Activated naive CD4-positive, alpha-beta T cell treated with anti-CD3 and anti-CD28 coated beads for 36 hours (primary cell): ENCODE measurements at regions not wholly inside any gene's neighbourhood (a gene's known extent, or its start where the extent isn't known, plus 50 kb on each side); places are given as distances from the start of the nearest gene placed in this dataset.
"Not testable (repeated sequence)": the region's sequence is repeated elsewhere in the genome, so short reads cannot be mapped to it uniquely, and the experiment has no call there.

Source experiments
- CTCF ChIA-PET: fragments of 350-600 bp; sonication (Branson Sonifier 250); formaldehyde crosslinking; loops from one replicate; lab custom pipeline; 2021; ENCODE audit warnings: antibody characterized with exemption; lab: Charles Lee
- DNase-seq: peaks from one replicate; pipeline ENCODE4 v3.0.0-alpha.2; 2020
- H3K27ac Mint-ChIP-seq: one replicate; pipeline ENCODE4 v1.8.0; 2021; ENCODE audit warnings: mild to moderate bottlenecking, mixed read lengths
- H3K27me3 Mint-ChIP-seq: one replicate; pipeline ENCODE4 v1.8.0; 2021; ENCODE audit warnings: low read depth, mixed read lengths
- H3K36me3 Mint-ChIP-seq: one replicate; pipeline ENCODE4 v1.8.0; 2021; ENCODE audit warnings: low read depth, mixed read lengths
- H3K4me1 Mint-ChIP-seq: one replicate; pipeline ENCODE4 v1.8.0; 2021; ENCODE audit warnings: low read depth, mixed read lengths
- H3K4me3 Mint-ChIP-seq: one replicate; pipeline ENCODE4 v1.8.0; 2021; ENCODE audit warnings: mild to moderate bottlenecking, moderate library complexity, mixed read lengths
- H3K9me3 Mint-ChIP-seq: one replicate; pipeline ENCODE4 v1.8.0; 2021; ENCODE audit warnings: mixed read lengths
- intact Hi-C: fragments of 100-400 bp; cut with micrococcal nuclease; formaldehyde crosslinking; loops from one replicate; pipeline ENCODE4 v1.15.1; 2023

DNA sequence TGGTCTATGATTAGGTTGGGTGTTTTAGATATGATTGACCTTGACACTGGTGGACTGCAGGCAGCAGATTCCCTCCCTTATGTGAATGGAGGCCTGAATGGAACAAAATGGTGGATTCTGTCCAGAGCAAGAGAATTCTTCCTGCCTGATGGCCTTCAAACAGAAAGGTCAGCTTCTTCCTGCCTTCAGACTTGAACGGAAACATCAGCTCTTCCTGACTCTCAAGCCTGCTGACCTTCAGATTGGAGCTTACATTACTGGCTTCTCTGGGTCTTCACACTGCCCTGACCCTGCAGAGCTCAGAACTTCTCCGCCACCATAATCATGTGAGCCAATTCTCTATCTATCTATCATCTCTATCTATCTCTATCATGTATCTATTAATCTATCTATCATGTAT lies 111.6 kb downstream of the RAMP3 start:
- no peak overlapping the region for H3K27ac Mint-ChIP-seq
- peaks cover 6% of the 10 kb centered on the region for H3K27me3 Mint-ChIP-seq
- no peaks in the 10 kb centered on the region for H3K4me1 Mint-ChIP-seq
- CTCF ChIA-PET = interaction anchor here (1.7 kb wide), 1 partner anchor 9 kb away, joined by 4 read pairs; no protein-coding TSS in a partner anchor
- no peaks in the 10 kb centered on the region for H3K36me3 Mint-ChIP-seq
- no peak overlapping the region for H3K4me3 Mint-ChIP-seq
- H3K9me3 Mint-ChIP-seq = no peaks in the 10 kb centered on the region
- intact Hi-C loops = loop anchor here (10.0 kb wide), 1 partner anchor 586 kb away; no protein-coding TSS in a partner anchor
- DNase-seq = no peak

DNA sequence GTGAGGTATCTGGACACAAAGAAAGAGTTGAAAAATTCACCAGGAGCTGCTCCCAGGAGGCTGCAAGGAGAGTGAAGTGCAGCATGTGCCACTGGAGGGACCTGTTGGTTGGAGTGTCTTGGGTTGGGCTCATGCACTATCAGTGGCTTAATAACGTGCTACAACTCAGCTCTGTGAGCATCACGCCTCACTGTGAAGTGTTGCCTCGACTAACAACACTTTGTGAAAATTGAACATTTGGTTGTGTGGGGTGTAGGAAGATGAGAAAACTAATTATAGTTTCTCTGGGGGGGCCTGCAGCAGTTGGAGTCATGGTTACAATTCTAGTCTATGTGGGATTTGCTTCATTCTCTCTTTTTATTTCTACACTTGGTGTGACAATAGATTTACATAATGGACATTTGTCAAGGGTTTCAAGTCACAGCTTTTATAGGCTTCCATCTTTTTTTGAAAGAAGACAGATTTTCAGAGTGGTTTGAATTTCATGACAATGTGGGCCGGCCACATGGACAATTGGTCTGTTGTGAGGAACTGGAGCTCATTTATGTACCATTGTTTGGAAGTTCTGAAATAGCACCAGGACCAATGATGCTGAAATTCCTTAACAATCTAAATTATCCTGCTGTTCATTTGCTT lies 121.3 kb downstream of the RAMP3 start:
- Mint-ChIP-seq H3K9me3 (no peaks in the 10 kb centered on the region), H3K36me3 (no peaks in the 10 kb centered on the region), H3K27ac (no peak overlapping the region), H3K4me3 (no peak overlapping the region), H3K4me1 (no peaks in the 10 kb centered on the region), H3K27me3 (peaks cover 10% of the 10 kb centered on the region)
- intact Hi-C loops = no loop called here
- CTCF ChIA-PET = interaction anchor here (0.6 to 0.9 kb wide), 2 partner anchors 18 to 1303 kb away, joined by 3 read pairs; no protein-coding TSS in a partner anchor
- no peak for DNase-seq

DNA sequence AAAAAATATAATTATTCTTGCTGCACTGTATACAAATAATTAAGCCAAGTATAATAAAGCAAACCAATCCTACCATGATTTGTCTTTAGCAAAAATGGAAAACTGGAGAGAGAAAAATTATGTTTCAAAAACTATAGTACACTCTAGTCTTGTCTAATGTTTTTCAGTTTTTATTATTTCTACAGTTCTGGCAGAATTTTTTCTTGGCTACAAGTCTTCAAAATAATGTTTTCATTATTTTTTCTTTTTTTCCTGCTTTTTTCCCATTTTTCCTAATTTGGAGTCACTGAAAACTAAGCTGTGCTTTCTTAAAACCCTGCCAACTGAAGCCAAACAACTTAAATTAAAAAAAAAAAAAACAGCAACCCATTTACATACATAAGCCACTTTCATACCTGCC lies 132.0 kb downstream of the RAMP3 start:
- H3K4me3 Mint-ChIP-seq, intact Hi-C loops, H3K4me1 Mint-ChIP-seq, DNase-seq, H3K27ac Mint-ChIP-seq, H3K36me3 Mint-ChIP-seq: not testable (repeated sequence)
- Mint-ChIP-seq H3K27me3 (peaks cover 13% of the 10 kb centered on the region), H3K9me3 (peaks cover 13% of the 10 kb centered on the region)
- CTCF ChIA-PET = interaction anchor here (0.6 kb wide), 1 partner anchor 37 kb away, joined by 5 read pairs; no protein-coding TSS in a partner anchor

DNA sequence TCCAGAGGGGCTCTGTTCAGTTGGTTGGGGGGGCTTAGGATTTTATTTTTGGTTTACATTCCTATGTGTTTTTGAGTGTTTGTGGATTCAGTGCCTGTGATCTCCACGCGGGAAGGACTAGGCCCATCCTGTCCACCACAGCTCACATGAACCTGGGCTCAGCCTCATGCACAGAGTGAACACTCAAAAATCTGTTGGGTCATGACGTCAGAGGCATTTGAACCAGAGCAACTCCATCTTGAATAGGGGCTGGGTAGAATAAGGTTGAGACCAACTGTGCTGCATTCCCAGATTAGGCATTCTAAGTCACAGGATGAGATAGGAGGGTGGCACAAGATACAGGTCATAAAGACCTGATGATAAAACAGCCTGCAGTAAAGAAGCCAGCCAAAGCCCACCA lies 133.3 kb downstream of the RAMP3 start:
- H3K4me3 Mint-ChIP-seq = no peak overlapping the region
- H3K4me1 Mint-ChIP-seq = no peaks in the 10 kb centered on the region
- CTCF ChIA-PET = no interaction called here
- peaks cover 13% of the 10 kb centered on the region for H3K9me3 Mint-ChIP-seq
- intact Hi-C loops = no loop called here
- H3K36me3 Mint-ChIP-seq = peaks cover 3% of the 10 kb centered on the region
- H3K27me3 Mint-ChIP-seq = peaks cover 17% of the 10 kb centered on the region
- no peak overlapping the region for H3K27ac Mint-ChIP-seq
- no peak for DNase-seq

DNA sequence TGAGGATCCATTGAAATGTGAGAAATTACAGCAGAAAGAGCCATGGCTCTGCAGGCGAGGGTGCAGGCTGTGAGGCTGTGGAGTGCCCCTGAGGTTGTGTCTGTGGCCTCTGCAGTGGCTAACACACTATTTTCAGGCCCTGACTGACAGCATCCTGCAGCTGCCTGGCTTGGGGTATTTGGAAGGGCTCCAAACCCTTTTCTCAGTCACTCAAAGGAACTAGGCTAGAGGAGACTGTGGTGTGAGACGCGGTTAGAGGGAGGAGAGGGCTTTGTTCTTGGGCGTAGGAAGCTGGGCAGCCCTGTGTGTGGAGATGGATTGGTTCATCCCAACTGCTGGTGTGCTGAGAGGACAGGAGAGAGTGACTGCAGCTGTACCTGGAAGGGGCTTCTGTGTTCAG lies 134.9 kb downstream of the RAMP3 start:
- H3K27ac Mint-ChIP-seq = no peak overlapping the region
- H3K36me3 Mint-ChIP-seq = peaks cover 3% of the 10 kb centered on the region
- intact Hi-C loops = no loop called here
- CTCF ChIA-PET = no interaction called here
- H3K4me3 Mint-ChIP-seq = no peak overlapping the region
- peaks cover 18% of the 10 kb centered on the region for H3K27me3 Mint-ChIP-seq
- DNase-seq = no peak
- no peaks in the 10 kb centered on the region for H3K4me1 Mint-ChIP-seq
- peaks cover 13% of the 10 kb centered on the region for H3K9me3 Mint-ChIP-seq

DNA sequence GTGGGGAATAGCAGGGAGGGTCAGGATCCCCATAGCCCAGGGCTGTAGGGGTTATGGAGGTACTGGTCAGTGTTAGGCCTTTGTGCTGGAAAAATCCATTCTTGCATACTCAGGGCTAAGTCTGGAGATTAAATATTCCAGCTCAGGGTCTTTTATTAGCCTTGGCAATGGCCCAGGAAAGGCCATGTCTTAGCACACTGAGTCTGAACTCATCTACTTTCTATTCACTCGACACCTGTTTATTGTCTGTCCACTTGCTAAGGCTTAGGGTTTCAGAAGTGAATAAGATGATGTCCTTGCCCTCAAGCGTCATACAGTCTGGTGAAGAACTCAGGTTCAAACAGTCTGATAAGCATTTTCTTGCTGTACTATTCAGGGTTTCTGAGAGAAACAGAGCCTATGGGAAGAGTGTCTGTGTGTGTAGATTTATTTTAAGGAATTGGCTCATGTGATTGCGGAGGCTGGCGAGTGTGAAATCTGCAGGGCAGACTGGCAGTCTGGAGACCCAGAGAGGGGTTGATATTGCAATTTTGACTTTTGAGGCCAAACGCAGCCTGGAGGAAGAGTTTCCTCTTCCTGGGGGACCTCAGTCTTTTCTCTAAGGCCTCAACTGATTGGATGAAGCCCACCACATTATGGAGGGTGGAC lies 135.8 kb downstream of the RAMP3 start:
- peaks cover under 1% of the 10 kb centered on the region for H3K36me3 Mint-ChIP-seq
- CTCF ChIA-PET = no interaction called here
- no peak overlapping the region for H3K4me3 Mint-ChIP-seq
- DNase-seq = no peak
- H3K9me3 Mint-ChIP-seq = peaks cover 8% of the 10 kb centered on the region
- intact Hi-C loops = no loop called here
- H3K27ac Mint-ChIP-seq = no peak overlapping the region
- H3K27me3 Mint-ChIP-seq = peaks cover 16% of the 10 kb centered on the region
- H3K4me1 Mint-ChIP-seq = no peaks in the 10 kb centered on the region

DNA sequence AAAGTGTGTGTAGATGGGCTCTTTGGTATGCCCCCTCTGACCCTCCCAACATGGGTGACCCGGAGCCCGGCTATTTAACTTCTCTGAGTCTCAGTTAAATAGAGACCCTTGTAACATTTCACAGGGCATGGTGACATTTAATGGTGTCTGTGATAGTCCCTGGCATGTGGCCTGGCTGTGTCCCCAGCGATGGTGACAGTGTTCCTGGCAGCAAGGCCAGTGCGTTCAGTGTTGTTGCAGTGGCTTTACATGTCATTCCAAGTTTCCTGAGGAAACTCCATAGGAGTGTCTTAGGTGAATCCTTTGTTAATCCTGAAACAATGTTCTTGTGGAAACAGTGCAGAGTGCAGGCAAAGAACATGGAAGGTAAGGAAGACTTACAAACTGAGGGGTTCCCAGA lies 137.0 kb downstream of the RAMP3 start:
- H3K27me3 Mint-ChIP-seq = peaks cover 18% of the 10 kb centered on the region
- H3K27ac Mint-ChIP-seq = no peak overlapping the region
- no peak overlapping the region for H3K4me3 Mint-ChIP-seq
- H3K36me3 Mint-ChIP-seq = no peaks in the 10 kb centered on the region
- peaks cover 1% of the 10 kb centered on the region for H3K9me3 Mint-ChIP-seq
- CTCF ChIA-PET = no interaction called here
- DNase-seq = no peak
- H3K4me1 Mint-ChIP-seq = no peaks in the 10 kb centered on the region
- intact Hi-C loops = no loop called here

DNA sequence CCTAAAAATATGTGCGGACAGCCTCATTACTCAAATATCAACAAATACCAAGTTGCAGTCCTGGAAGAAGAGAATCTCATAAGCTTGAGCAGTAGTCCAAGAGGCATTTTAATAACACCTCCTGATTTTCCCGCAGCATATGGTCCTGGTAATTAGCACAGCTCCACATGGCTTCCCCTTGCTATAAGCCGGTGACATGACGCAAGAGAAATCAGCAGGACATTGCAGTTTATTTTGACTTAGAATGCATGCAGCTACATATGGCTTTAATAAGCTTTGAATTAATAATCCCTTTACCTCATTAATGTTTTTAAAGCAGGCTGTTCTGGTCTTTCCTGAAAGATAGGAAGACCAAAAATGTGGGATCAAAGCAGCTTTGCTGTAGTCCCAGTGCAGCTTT lies 137.6 kb downstream of the RAMP3 start:
- intact Hi-C loops = no loop called here
- H3K4me1 Mint-ChIP-seq = no peaks in the 10 kb centered on the region
- no peak overlapping the region for H3K4me3 Mint-ChIP-seq
- peaks cover 23% of the 10 kb centered on the region for H3K27me3 Mint-ChIP-seq
- CTCF ChIA-PET = interaction anchor here (0.7 kb wide), 1 partner anchor 587 kb away, joined by 3 read pairs; no protein-coding TSS in a partner anchor
- no peaks in the 10 kb centered on the region for H3K36me3 Mint-ChIP-seq
- H3K9me3 Mint-ChIP-seq = no peaks in the 10 kb centered on the region
- no peak for DNase-seq
- no peak overlapping the region for H3K27ac Mint-ChIP-seq

DNA sequence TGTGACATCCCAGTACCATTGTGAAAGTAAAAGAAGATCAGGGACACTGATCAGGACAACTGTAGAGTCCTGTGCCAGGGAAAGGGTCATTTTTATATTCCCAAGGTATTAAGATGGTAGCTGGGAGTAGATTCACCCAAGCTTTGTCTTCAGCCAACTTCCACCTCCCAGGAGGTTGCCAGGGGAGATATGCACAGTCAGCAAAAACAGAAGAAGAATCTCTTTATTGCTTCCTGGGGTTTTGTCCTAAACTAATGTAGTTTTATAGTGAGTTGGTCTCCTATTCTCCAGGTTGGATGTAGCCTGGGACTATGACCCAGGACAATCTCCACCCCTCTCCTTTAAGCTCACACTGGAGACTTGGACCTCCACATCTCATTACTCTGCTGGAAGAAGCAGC lies 139.2 kb downstream of the RAMP3 start:
- Mint-ChIP-seq H3K9me3 (no peaks in the 10 kb centered on the region), H3K36me3 (no peaks in the 10 kb centered on the region), H3K27me3 (peaks cover 30% of the 10 kb centered on the region), H3K4me3 (no peak overlapping the region), H3K4me1 (no peaks in the 10 kb centered on the region), H3K27ac (no peak overlapping the region)
- intact Hi-C loops = no loop called here
- DNase-seq = no peak
- CTCF ChIA-PET = interaction anchor here (1.2 kb wide), 1 partner anchor 37 kb away, joined by 3 read pairs; no protein-coding TSS in a partner anchor

DNA sequence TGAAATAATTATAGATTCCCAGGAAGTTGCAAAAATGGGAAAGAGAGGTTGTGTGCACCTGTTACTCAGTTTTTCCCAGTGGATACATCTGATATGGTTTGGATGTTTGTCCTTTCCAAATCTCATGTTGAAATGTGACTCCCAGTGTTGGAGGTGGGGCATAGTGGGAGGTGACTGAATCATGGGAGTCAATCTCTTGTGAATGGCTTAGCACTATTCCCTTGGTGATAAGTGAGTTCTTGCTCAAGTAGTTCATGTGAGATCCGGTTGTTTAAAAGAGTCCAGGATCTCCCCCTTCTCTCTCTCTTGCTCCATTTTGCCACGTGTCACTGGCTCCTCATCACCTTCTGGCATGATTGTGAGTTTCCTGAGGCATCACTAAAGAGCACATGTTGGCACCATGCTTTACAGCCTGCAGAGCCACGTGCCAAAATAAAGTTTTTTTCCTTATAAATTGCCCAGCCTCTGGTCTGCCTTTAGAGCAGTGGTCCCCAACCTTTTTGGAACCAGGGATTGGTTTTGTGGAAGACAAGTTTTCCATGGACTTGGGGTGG lies 149.2 kb downstream of the RAMP3 start:
- Mint-ChIP-seq H3K4me3 (no peak overlapping the region), H3K9me3 (peaks cover 13% of the 10 kb centered on the region), H3K27ac (no peak overlapping the region), H3K36me3 (no peaks in the 10 kb centered on the region), H3K4me1 (no peaks in the 10 kb centered on the region), H3K27me3 (peaks cover 1% of the 10 kb centered on the region)
- no peak for DNase-seq
- CTCF ChIA-PET = no interaction called here
- intact Hi-C loops = no loop called here

DNA sequence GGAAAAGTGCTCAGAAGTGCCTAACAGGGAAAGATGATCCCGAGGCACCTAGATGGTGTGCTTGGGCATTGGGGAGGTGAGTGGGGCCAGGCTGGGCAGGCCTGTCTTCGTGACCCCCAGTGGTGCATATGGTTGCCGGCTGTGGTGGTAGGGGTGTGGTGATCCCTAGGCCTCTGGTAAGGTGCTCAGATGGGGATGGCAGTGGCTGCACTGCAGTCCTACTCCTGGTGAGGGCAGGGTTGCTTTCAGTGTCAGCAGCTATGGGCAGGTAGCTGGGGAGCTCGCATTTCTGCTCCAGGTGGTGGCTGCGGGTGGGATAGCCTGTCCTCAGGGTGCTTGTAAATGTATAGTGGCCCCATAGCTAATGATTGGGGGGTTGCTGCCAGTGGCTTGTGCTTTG lies 154.0 kb downstream of the RAMP3 start:
- Mint-ChIP-seq H3K36me3 (no peaks in the 10 kb centered on the region), H3K9me3 (peaks cover 15% of the 10 kb centered on the region), H3K4me1 (no peaks in the 10 kb centered on the region), H3K27ac (no peak overlapping the region), H3K27me3 (peaks cover 7% of the 10 kb centered on the region), H3K4me3 (no peak overlapping the region)
- intact Hi-C loops = no loop called here
- DNase-seq = no peak
- CTCF ChIA-PET = no interaction called here

DNA sequence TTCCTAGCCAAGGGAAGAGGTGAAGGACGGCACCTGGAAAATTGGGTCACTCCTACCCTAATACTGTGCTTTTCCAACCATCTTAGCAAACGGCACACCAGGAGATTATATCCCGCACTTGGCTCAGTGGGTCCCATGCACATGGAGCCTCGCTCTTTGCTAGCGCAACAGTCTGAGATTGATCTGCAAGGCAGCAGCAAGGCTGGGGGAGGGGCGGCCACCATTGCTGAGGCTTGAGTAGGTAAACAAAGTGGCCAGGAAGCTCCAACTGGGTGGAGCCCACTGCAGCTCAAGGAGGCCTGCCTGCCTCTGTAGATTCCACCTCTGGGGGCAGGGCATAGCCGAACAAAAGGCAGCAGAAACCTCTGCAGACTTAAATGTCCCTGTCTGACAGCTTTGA lies 157.9 kb downstream of the RAMP3 start:
- H3K4me3 Mint-ChIP-seq, H3K4me1 Mint-ChIP-seq, H3K27ac Mint-ChIP-seq, H3K36me3 Mint-ChIP-seq, intact Hi-C loops, DNase-seq, CTCF ChIA-PET: not testable (repeated sequence)
- Mint-ChIP-seq H3K27me3 (peaks cover 13% of the 10 kb centered on the region), H3K9me3 (peaks cover 17% of the 10 kb centered on the region)
